HepG2 (cell line): ENCODE measurements at regions not wholly inside any gene's neighbourhood (a gene's known extent, or its start where the extent isn't known, plus 50 kb on each side); places are given as distances from the start of the nearest gene placed in this dataset.
"Not testable (repeated sequence)": the region's sequence is repeated elsewhere in the genome, so short reads cannot be mapped to it uniquely, and the experiment has no call there.

Experiments
- ATAC-seq: fragments of 200-7000 bp; cut with Tn5 transposase; 3 replicates; pipeline ENCODE4 v1.9.1; 2020; ENCODE audit warnings: mild to moderate bottlenecking, moderate library complexity
- BruUV-seq: library from RNA; stranded (reverse); fragments of 400-500 nt; replicated peaks from 2 replicates; lab custom pipeline; 2021; lab: Mats Ljungman, UMichigan
- CTCF ChIA-PET: fragments of 300-600 bp; formaldehyde crosslinking; extraction: SDS; loops from one replicate; lab custom pipeline; 2021; ENCODE audit warnings: low total read pairs, inconsistent platforms, low intra/inter-chr PET ratio; lab: Yijun Ruan, JAX
- POLR2A ChIA-PET: fragments of 350-600 bp; sonication (Branson Sonifier 250); formaldehyde crosslinking; loops from one replicate; lab custom pipeline; 2020; ENCODE audit warnings: antibody characterized with exemption, inconsistent platforms; lab: Yijun Ruan, JAX
- DNase-seq: peaks from one replicate; pipeline ENCODE4 v3.0.0-alpha.2; 2015; ENCODE audit warnings: low spot score
- FAIRE-seq: peaks from 3 replicates; lab custom pipeline; 2011; peaks lifted over from hg19 to GRCh38; lab: Jason Lieb, UNC
- H2AFZ ChIP-seq: one replicate; pipeline ENCODE4 v1.6.1; 2011; ENCODE audit warnings: low read length, inconsistent platforms
- H3K27ac ChIP-seq: fragments of 300-600 bp; 3 replicates; pipeline ENCODE4 v1.8.0; 2011; ENCODE audit warnings: mixed run types, mild to moderate bottlenecking, mixed read lengths, low read length, inconsistent platforms; ENCODE audit not compliant: insufficient read depth; ENCODE audit errors: extremely low read length
- H3K27me3 ChIP-seq, 2 experiments: fragments of 200-600 bp in 1 of 2; 2 replicates in 1 of 2; 3 replicates in 1 of 2; pipeline versions ENCODE4 v1.6.0 to v1.8.0; 2011; ENCODE audit warnings: low read length in 2 of 2, mild to moderate bottlenecking in 2 of 2, moderate library complexity in 2 of 2, inconsistent platforms in 1 of 2; ENCODE audit not compliant: insufficient read depth in 2 of 2, control insufficient read depth in 1 of 2
- H3K36me3 ChIP-seq, 2 experiments: fragments of 200-600 bp in 1 of 2; replicated peaks in 1 of 2; 2 replicates in 1 of 2; 3 replicates in 1 of 2; pipeline versions ENCODE4 v1.5.1 to v1.8.0; 2011; ENCODE audit warnings: low read length in 2 of 2, inconsistent platforms in 1 of 2; ENCODE audit not compliant: insufficient read depth in 2 of 2, control insufficient read depth in 1 of 2
- H3K4me1 ChIP-seq: 2 replicates; pipeline ENCODE4 v1.5.1; 2012; ENCODE audit warnings: low read length, inconsistent platforms; ENCODE audit not compliant: insufficient read depth
- H3K4me2 ChIP-seq: 2 replicates; pipeline ENCODE4 v1.6.0; 2011; ENCODE audit warnings: low read depth, low read length, inconsistent platforms
- H3K4me3 ChIP-seq, 3 experiments: fragments of 200-600 bp in 1 of 3; sonication (generic), shearing (Covaris generic) in 1 of 3; replicated peaks in 1 of 3; 2 replicates each; pipeline ENCODE4 v1.5.1; 2011 to 2016; ENCODE audit warnings: low read length in 3 of 3, inconsistent platforms in 2 of 3, low read depth in 2 of 3, mild to moderate bottlenecking in 2 of 3, control low read depth in 1 of 3, mixed read lengths in 1 of 3; ENCODE audit not compliant: insufficient read depth in 1 of 3
- H3K79me2 ChIP-seq: one replicate; pipeline ENCODE4 v1.6.1; 2011; ENCODE audit warnings: low read length, inconsistent platforms; ENCODE audit not compliant: insufficient read depth
- H3K9ac ChIP-seq: 2 replicates; pipeline ENCODE4 v1.6.0; 2011; ENCODE audit warnings: mild to moderate bottlenecking, low read depth, low read length, inconsistent platforms; ENCODE audit not compliant: insufficient read depth
- H3K9me3 ChIP-seq: 2 replicates; pipeline ENCODE4 v1.5.1; 2012; ENCODE audit warnings: mild to moderate bottlenecking, low read length
- H4K20me1 ChIP-seq: 2 replicates; pipeline ENCODE4 v1.6.0; 2011; ENCODE audit warnings: inconsistent platforms, mild to moderate bottlenecking, low read length, moderate library complexity; ENCODE audit not compliant: insufficient read depth
- CREB1 ChIP-seq, 2 experiments: fragments of 450-650 bp in 1 of 2; IDR thresholded peaks; 2 replicates each; pipeline ENCODE4 v1.6.1; 2016 to 2017; ENCODE audit warnings: control low read depth in 1 of 2, mild to moderate bottlenecking in 1 of 2, missing compliant biosample characterization in 1 of 2, missing genetic modification characterization in 1 of 2
- ZFP36L1 ChIP-seq: sonication (generic); formaldehyde crosslinking; IDR thresholded peaks from 2 replicates; pipeline ENCODE4 v1.8.0; 2022; ENCODE audit warnings: mild to moderate bottlenecking, missing genetic modification reagents, moderate library complexity
- ZNF747 ChIP-seq: sonication (generic); formaldehyde crosslinking; IDR thresholded peaks from 2 replicates; pipeline ENCODE4 v1.8.1; 2023; ENCODE audit warnings: missing genetic modification reagents, mild to moderate bottlenecking, borderline replicate concordance
- ZSCAN12 ChIP-seq: sonication (generic); formaldehyde crosslinking; IDR thresholded peaks from 2 replicates; pipeline ENCODE4 v1.9.0; 2021; ENCODE audit warnings: mild to moderate bottlenecking, missing genetic modification reagents
- WGBS: methylation state at CpG from one replicate; pipeline ENCODE4 v1.1.6; 2017; ENCODE audit warnings: low lambda C conversion rate; 5-methylcytosine and 5-hydroxymethylcytosine counted together
- in situ Hi-C: cut with HindIII; loops from 2 replicates; pipeline ENCODE4 v1.10.0; 2017; ENCODE audit warnings: low pct_unique_long_range_greater_than_20kb; ENCODE audit not compliant: extremely low pct_ligation_motif_present
- intact Hi-C: fragments of 100-400 bp; cut with micrococcal nuclease; formaldehyde crosslinking; loops from one replicate; pipeline ENCODE4 v1.10.0; 2022; ENCODE audit not compliant: unreplicated experiment
- TF ChIP-seq, protein P1 (sequence below): sonication (generic); formaldehyde crosslinking; IDR thresholded peaks from 2 replicates; pipeline ENCODE4 v1.4.0; 2020; ENCODE audit warnings: missing genetic modification reagents
- TF ChIP-seq, protein P2 (sequence below): sonication (generic); formaldehyde crosslinking; IDR thresholded peaks from 2 replicates; pipeline ENCODE4 v1.4.0; 2020; ENCODE audit warnings: missing genetic modification reagents, borderline replicate concordance

DNA sequence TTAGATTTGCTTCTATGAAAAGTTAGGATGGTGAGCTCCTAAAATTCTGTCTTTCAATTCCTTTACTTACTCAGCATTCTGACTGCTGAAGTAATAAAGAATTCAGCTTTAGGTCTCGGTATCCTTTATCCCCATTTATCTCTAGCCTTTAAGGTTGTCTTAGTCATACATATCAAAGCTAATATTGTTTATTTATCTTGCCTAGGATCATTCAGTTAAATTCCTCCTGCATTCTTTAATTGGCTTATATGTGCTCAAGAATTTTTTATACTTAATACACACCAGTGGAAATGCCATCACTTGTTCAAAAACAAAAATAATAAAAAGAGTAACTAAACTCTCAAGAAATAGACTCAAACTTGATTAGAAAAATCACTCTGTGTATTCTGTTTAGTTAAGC is 507.0 kb downstream of the ZPLD1 start:
- peaks cover 14% of the 10 kb centered on the region; the same call in 1 of the 2 replicates for H3K9me3 ChIP-seq
- no peak overlapping the region for H3K27ac ChIP-seq
- ChIA-PET POLR2A (no interaction called here), CTCF (no interaction called here)
- no peak for DNase-seq
- in situ Hi-C loops (no loop called here), intact Hi-C loops (no loop called here)
- no peak for TF ChIP-seq ZSCAN12 (CRISPR knock-in tag)
- TF ChIP-seq, protein P1, sequence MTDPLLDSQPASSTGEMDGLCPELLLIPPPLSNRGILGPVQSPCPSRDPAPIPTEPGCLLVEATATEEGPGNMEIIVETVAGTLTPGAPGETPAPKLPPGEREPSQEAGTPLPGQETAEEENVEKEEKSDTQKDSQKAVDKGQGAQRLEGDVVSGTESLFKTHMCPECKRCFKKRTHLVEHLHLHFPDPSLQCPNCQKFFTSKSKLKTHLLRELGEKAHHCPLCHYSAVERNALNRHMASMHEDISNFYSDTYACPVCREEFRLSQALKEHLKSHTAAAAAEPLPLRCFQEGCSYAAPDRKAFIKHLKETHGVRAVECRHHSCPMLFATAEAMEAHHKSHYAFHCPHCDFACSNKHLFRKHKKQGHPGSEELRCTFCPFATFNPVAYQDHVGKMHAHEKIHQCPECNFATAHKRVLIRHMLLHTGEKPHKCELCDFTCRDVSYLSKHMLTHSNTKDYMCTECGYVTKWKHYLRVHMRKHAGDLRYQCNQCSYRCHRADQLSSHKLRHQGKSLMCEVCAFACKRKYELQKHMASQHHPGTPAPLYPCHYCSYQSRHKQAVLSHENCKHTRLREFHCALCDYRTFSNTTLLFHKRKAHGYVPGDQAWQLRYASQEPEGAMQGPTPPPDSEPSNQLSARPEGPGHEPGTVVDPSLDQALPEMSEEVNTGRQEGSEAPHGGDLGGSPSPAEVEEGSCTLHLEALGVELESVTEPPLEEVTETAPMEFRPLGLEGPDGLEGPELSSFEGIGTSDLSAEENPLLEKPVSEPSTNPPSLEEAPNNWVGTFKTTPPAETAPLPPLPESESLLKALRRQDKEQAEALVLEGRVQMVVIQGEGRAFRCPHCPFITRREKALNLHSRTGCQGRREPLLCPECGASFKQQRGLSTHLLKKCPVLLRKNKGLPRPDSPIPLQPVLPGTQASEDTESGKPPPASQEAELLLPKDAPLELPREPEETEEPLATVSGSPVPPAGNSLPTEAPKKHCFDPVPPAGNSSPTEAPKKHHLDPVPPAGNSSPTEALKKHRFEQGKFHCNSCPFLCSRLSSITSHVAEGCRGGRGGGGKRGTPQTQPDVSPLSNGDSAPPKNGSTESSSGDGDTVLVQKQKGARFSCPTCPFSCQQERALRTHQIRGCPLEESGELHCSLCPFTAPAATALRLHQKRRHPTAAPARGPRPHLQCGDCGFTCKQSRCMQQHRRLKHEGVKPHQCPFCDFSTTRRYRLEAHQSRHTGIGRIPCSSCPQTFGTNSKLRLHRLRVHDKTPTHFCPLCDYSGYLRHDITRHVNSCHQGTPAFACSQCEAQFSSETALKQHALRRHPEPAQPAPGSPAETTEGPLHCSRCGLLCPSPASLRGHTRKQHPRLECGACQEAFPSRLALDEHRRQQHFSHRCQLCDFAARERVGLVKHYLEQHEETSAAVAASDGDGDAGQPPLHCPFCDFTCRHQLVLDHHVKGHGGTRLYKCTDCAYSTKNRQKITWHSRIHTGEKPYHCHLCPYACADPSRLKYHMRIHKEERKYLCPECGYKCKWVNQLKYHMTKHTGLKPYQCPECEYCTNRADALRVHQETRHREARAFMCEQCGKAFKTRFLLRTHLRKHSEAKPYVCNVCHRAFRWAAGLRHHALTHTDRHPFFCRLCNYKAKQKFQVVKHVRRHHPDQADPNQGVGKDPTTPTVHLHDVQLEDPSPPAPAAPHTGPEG (CRISPR knock-in tag) = no peak
- TF ChIP-seq ZFP36L1 (CRISPR knock-in tag) = no peak
- TF ChIP-seq, protein P2, sequence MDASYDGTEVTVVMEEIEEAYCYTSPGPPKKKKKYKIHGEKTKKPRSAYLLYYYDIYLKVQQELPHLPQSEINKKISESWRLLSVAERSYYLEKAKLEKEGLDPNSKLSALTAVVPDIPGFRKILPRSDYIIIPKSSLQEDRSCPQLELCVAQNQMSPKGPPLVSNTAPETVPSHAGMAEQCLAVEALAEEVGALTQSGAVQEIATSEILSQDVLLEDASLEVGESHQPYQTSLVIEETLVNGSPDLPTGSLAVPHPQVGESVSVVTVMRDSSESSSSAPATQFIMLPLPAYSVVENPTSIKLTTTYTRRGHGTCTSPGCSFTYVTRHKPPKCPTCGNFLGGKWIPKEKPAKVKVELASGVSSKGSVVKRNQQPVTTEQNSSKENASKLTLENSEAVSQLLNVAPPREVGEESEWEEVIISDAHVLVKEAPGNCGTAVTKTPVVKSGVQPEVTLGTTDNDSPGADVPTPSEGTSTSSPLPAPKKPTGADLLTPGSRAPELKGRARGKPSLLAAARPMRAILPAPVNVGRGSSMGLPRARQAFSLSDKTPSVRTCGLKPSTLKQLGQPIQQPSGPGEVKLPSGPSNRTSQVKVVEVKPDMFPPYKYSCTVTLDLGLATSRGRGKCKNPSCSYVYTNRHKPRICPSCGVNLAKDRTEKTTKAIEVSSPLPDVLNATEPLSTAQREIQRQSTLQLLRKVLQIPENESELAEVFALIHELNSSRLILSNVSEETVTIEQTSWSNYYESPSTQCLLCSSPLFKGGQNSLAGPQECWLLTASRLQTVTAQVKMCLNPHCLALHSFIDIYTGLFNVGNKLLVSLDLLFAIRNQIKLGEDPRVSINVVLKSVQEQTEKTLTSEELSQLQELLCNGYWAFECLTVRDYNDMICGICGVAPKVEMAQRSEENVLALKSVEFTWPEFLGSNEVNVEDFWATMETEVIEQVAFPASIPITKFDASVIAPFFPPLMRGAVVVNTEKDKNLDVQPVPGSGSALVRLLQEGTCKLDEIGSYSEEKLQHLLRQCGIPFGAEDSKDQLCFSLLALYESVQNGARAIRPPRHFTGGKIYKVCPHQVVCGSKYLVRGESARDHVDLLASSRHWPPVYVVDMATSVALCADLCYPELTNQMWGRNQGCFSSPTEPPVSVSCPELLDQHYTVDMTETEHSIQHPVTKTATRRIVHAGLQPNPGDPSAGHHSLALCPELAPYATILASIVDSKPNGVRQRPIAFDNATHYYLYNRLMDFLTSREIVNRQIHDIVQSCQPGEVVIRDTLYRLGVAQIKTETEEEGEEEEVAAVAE (CRISPR knock-in tag) = no peak
- TF ChIP-seq CREB1 (IDR thresholded peaks at IDR 0.05) = no peak
- no peak for TF ChIP-seq CREB1 (CRISPR knock-in tag; IDR thresholded peaks at IDR 0.05)
- TF ChIP-seq ZNF747 (CRISPR knock-in tag) = no peak
- no peaks in the 10 kb centered on the region for H3K79me2 ChIP-seq
- no peak overlapping the region for H2AFZ ChIP-seq
- H3K36me3 ChIP-seq = no peaks in the 10 kb centered on the region
- WGBS = 8% methylated on average over 1 of the region's 1 CpG
- no peak for ATAC-seq
- no peaks in the 10 kb centered on the region for H4K20me1 ChIP-seq
- FAIRE-seq = no peak
- no peaks in the 10 kb centered on the region for H3K27me3 ChIP-seq
- no peak overlapping the region for H3K9ac ChIP-seq
- no TSS peak for BruUV-seq
- no peak overlapping the region for H3K4me2 ChIP-seq
- H3K4me1 ChIP-seq = no peaks in the 10 kb centered on the region
- no peak overlapping the region for H3K4me3 ChIP-seq

DNA sequence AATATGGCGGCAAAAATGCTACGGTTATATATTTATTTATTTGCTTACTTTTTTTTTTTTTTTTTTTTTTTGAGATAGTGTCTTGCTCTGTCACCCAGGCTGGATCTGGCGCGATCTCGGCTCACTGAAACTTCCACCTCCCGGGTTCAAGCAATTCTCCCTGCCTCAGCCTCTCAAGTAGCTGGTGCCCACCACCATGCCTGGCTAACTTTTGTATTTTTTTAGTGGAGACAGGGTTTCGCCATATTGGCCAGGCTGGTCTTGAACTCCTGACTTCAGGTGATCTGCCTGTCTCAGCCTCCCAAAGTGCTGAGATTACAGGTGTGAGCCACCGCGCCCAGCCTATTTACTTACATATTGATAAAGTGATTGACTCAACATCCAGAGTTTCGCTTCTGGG is 511.6 kb downstream of the ZPLD1 start:
- ATAC-seq, DNase-seq, H4K20me1 ChIP-seq, H3K4me3 ChIP-seq, POLR2A ChIA-PET, H3K27ac ChIP-seq, H3K9ac ChIP-seq, FAIRE-seq, in situ Hi-C loops, intact Hi-C loops, H3K79me2 ChIP-seq, H2AFZ ChIP-seq, H3K4me2 ChIP-seq, H3K27me3 ChIP-seq, BruUV-seq, CTCF ChIA-PET, H3K4me1 ChIP-seq, H3K36me3 ChIP-seq: not testable (repeated sequence)
- peaks cover 24% of the 10 kb centered on the region; the same call in 1 of the 2 replicates for H3K9me3 ChIP-seq
- 29% methylated on average over 10 of the region's 10 CpGs for WGBS
